ENCODE measurements at regions not wholly inside any gene's neighbourhood (a gene's known extent, or its start where the extent isn't known, plus 50 kb on each side); places are given as distances from the start of the nearest gene placed in this dataset.

DNA sequence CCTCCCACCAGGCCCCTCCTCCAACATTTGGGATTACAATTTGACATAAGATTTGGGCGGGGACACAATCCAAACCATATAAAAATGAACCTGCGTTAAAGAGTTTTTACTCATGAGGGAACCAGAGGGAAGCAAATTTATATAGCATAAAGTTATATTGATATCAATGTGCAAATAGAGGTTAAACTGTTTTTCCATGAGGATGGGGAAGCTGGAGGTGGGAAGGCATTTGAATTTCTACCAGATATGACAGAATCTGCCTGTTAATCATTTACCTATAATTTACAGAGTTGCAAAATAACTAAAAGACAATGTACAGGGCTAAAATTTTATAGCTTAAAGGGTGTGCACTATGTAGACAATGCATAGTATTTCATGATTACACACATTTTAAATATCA is 322.0 kb upstream of the FKBP1C start:
- TF ChIP-seq, protein P1, sequence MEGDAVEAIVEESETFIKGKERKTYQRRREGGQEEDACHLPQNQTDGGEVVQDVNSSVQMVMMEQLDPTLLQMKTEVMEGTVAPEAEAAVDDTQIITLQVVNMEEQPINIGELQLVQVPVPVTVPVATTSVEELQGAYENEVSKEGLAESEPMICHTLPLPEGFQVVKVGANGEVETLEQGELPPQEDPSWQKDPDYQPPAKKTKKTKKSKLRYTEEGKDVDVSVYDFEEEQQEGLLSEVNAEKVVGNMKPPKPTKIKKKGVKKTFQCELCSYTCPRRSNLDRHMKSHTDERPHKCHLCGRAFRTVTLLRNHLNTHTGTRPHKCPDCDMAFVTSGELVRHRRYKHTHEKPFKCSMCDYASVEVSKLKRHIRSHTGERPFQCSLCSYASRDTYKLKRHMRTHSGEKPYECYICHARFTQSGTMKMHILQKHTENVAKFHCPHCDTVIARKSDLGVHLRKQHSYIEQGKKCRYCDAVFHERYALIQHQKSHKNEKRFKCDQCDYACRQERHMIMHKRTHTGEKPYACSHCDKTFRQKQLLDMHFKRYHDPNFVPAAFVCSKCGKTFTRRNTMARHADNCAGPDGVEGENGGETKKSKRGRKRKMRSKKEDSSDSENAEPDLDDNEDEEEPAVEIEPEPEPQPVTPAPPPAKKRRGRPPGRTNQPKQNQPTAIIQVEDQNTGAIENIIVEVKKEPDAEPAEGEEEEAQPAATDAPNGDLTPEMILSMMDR (IDR thresholded peaks at IDR 0.05): no peak
- no peak for TF ChIP-seq POLR2A (IDR thresholded peaks at IDR 0.05)
- no peaks in the 10 kb centered on the region for H3K27me3 ChIP-seq
- no peaks in the 10 kb centered on the region for H3K4me1 ChIP-seq
- intact Hi-C loops (cut with DNase I): no loop called here
- DNase-seq (no peak), ATAC-seq (no peak)
- WGBS, 4 donors: 92 to 93% (median 93%) methylated on average over 2 of the region's 2 CpGs
- no peaks in the 10 kb centered on the region for H3K36me3 ChIP-seq
- H3K9me3 ChIP-seq: no peaks in the 10 kb centered on the region
- H3K27ac ChIP-seq: no peak overlapping the region
- no peak overlapping the region for H3K4me3 ChIP-seq

DNA sequence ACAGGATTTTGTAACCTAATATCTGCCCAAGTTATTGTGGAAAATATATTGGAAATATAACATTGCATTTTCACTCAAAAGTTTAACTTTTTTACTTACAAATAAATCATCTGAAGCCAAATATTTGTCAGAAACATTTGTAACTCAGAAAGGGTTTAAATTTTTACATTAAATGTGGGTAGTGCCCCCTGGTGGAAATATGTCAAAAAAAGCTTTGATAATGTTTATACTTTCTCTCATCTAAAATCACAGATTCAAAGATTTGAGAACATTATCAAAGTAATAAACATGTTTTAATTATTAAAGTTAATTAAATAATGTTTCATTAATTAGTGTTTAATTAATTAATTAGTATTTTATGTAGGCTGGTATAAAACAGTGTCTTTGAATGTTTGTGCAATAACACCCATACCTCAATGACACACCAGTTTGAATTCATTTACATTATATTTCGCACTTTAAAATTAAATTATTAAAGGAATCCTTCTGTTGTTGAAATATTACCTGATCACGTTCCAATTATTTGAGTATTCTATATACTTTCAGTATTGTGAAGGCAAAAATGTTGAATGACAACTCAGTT is 320.1 kb upstream of the FKBP1C start:
- H3K4me1 ChIP-seq: no peaks in the 10 kb centered on the region
- 22 to 24% (median 23%) methylated on average over 2 of the region's 2 CpGs for WGBS, 4 donors

DNA sequence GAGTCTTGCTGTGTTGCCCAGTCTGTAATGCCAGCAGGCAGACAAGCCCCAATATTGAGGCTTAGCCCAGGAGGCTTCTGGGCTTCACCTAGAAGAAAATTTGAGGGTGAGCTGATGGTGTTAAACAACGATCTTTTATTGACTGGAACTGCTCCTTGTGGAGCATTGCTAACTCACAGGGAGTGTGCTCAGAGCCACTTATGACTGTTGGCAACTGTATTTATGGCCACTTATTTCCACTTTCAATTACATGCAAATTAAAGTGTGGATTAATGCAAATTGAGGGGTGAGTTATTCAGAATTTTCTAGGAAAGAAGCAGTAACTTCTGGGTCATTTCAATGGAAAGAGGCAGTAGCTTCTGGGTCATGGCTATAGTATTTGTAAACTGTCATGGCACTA is 317.2 kb upstream of the FKBP1C start:
- Histone ChIP-seq H3K27me3 (no peaks in the 10 kb centered on the region), H3K4me3 (no peak overlapping the region)

More for the DNA sequence above, 320.1 kb upstream of the FKBP1C start:
- H3K4me3 ChIP-seq: no peak overlapping the region
- H3K27ac ChIP-seq: no peak overlapping the region
- H3K36me3 ChIP-seq: no peaks in the 10 kb centered on the region
- intact Hi-C loops (cut with DNase I): no loop called here
- H3K27me3 ChIP-seq: no peaks in the 10 kb centered on the region
- ATAC-seq: no peak
- no peak for DNase-seq
- TF ChIP-seq, protein P1 (IDR thresholded peaks at IDR 0.05): peak in 5 of 12 donors; percentile 13 to 38 (median 29)
- no peak for TF ChIP-seq POLR2A (IDR thresholded peaks at IDR 0.05)
- H3K9me3 ChIP-seq: no peaks in the 10 kb centered on the region

DNA sequence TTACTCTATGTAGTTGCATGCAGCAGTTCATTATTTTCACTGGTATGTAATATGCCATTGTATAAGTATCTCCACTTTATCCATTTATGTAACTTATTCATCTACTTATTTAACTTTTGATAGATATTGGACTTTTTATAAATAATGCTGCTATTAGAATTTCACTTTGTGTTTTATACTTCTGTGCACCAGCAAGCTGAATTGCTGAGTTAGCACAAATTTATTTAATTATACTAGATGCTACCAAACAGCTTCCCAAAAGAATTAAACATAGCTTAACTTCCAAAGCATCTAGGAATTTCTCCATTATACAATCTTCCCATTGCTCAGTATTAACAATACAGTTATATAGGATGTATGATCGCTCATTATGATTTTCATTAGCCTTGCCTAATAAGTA is 308.0 kb upstream of the FKBP1C start:
- no peaks in the 10 kb centered on the region for H3K36me3 ChIP-seq
- H3K27me3 ChIP-seq: no peaks in the 10 kb centered on the region
- no peak overlapping the region for H3K4me3 ChIP-seq
- no peak for ATAC-seq
- intact Hi-C loops (cut with DNase I): no loop called here
- no peak overlapping the region for H3K27ac ChIP-seq
- no peak for TF ChIP-seq POLR2A (IDR thresholded peaks at IDR 0.05)
- TF ChIP-seq, protein P1 (IDR thresholded peaks at IDR 0.05): no peak
- H3K4me1 ChIP-seq: no peaks in the 10 kb centered on the region
- whole genome bisulfite sequencing, 4 donors: 76 to 91% (median 85%) methylated on average over 1 of the region's 1 CpG
- no peaks in the 10 kb centered on the region for H3K9me3 ChIP-seq
- DNase-seq: no peak

More for the DNA sequence above, 317.2 kb upstream of the FKBP1C start:
- ATAC-seq (no peak), DNase-seq (no peak)
- WGBS, 4 donors: 83 to 100% (median 88%) methylated on average over 1 of the region's 1 CpG
- intact Hi-C loops (cut with DNase I): no loop called here
- Histone ChIP-seq H3K36me3 (no peaks in the 10 kb centered on the region), H3K9me3 (no peaks in the 10 kb centered on the region), H3K27ac (no peak overlapping the region), H3K4me1 (no peaks in the 10 kb centered on the region)
- no peak for TF ChIP-seq POLR2A (IDR thresholded peaks at IDR 0.05)
- TF ChIP-seq, protein P1 (IDR thresholded peaks at IDR 0.05): no peak
